ENCODE measurements at regions not wholly inside any gene's neighbourhood (a gene's known extent, or its start where the extent isn't known, plus 50 kb on each side); places are given as distances from the start of the nearest gene placed in this dataset.

GRCh38 chr17:36869441-36869840 lies 67.8 kb upstream of the LHX1 start:
- H3K4me3 ChIP-seq: no peak overlapping the region
- TF ChIP-seq CTCF (IDR thresholded peaks at IDR 0.05): no peak
- no peaks in the 10 kb centered on the region for H3K9me3 ChIP-seq
- no peaks in the 10 kb centered on the region for H3K4me1 ChIP-seq (ENCODE audit: low read depth)
- no peak for ATAC-seq
- intact Hi-C loops (cut with DNase I, micrococcal nuclease): no loop called here
- no peak for DNase-seq
- H3K36me3 ChIP-seq (ENCODE audit: low read depth): no peaks in the 10 kb centered on the region

DNA sequence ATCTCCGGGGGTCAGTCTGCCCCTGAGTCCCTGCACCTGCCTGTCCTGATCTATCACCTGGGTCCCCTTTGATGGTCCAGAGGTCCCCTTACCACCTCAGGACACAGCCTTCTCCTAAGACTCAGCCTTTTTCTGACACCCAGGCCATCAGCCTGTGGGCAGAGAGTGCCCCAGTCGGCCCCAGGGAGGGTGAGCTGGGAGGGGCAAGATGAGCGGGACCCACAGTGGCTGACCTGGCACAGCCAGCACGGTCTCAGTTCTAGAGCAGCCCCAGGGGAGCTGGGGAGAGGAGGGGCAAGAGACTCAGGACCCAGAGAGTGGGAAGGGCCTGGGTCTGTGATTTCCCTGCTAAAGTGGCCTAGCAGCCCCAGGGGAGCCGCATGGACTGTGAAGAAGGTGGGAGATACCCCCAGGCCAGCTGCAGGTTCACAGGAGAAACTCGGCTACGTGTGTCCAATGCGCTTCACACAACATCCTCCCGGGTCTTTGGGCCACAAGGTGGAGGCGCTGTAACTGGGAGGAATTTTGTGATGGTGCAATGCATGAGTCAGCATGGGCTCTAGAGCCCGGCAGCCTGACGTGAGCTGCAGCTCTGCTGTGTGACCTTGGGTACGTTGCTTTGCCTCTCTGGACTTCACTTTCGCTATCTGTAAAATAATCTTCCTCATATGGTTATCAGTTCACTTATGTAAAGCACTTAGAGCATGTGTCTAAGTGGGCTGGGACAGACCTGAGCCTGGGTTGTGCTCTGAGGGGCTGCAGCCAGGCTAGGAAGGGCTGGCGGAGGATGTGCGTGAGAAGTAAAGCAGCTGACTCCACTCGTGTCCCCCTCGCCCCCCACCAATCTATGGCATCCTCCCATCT lies 67.2 kb upstream of the LHX1 start:
- Histone ChIP-seq H3K9me3 (no peaks in the 10 kb centered on the region), H3K4me3 (no peak overlapping the region), H3K4me1 (ENCODE audit: low read depth) (no peaks in the 10 kb centered on the region), H3K36me3 (ENCODE audit: low read depth) (no peaks in the 10 kb centered on the region)
- DNase-seq (no peak), ATAC-seq (no peak)
- intact Hi-C loops (cut with DNase I, micrococcal nuclease): no loop called here
- no peak for TF ChIP-seq CTCF (IDR thresholded peaks at IDR 0.05)

DNA sequence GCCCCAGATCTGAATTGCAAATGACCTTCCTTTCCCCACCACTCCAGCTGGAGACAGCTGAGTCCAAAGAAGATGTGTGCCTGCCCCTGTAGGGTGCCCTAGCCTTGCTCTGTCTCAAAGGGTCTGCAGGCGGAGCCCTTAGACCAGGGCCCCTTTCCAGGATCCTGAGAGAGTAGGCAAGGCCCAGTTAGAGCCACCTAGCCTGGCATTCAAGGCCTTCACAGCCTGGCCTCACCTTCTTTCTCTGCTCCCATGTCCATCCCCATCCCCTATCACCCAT lies 66.6 kb upstream of the LHX1 start:
- DNase-seq (no peak), ATAC-seq (no peak)
- no peaks in the 10 kb centered on the region for H3K36me3 ChIP-seq (ENCODE audit: low read depth)
- no peaks in the 10 kb centered on the region for H3K9me3 ChIP-seq
- intact Hi-C loops (cut with DNase I, micrococcal nuclease): no loop called here
- TF ChIP-seq CTCF (IDR thresholded peaks at IDR 0.05): no peak
- H3K4me3 ChIP-seq: no peak overlapping the region
- H3K4me1 ChIP-seq (ENCODE audit: low read depth): no peaks in the 10 kb centered on the region

- ATAC-seq (no peak), DNase-seq (no peak)
- Histone ChIP-seq H3K36me3 (ENCODE audit: low read depth) (no peaks in the 10 kb centered on the region), H3K4me1 (ENCODE audit: low read depth) (no peaks in the 10 kb centered on the region), H3K4me3 (no peak overlapping the region), H3K9me3 (no peaks in the 10 kb centered on the region)
- TF ChIP-seq CTCF (IDR thresholded peaks at IDR 0.05): no peak
- intact Hi-C loops (cut with DNase I, micrococcal nuclease): no loop called here
Measured at GRCh38 chr17:36875698-36876293, 61.5 kb upstream of the LHX1 start.

DNA sequence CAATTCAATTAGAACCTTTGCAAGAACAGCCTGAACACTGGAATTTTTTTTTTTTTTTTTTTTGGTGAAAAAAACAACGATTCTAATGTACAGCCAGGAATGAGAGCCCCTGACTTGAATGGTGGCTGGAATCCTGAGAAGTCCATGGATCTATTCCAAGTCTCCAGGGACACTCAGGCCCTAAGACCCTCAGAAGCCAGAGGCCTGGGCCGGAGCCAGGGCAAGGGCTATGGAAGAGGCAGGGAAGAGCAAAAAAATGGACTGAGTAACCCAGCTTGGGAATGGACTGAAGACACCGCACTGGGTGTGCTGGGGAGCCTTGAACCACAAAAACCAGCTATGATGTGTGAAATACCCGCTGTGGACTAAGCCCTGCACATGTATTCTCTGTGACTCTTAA lies 60.3 kb upstream of the LHX1 start:
- no peak for DNase-seq
- no peak overlapping the region for H3K4me3 ChIP-seq
- intact Hi-C loops (cut with DNase I, micrococcal nuclease): no loop called here
- no peaks in the 10 kb centered on the region for H3K36me3 ChIP-seq (ENCODE audit: low read depth)
- H3K9me3 ChIP-seq: no peaks in the 10 kb centered on the region
- no peaks in the 10 kb centered on the region for H3K4me1 ChIP-seq (ENCODE audit: low read depth)
- ATAC-seq: no peak
- no peak for TF ChIP-seq CTCF (IDR thresholded peaks at IDR 0.05)
